Esophagus muscularis mucosa (tissue), 2 donors: ENCODE measurements at regions not wholly inside any gene's neighbourhood (a gene's known extent, or its start where the extent isn't known, plus 50 kb on each side); places are given as distances from the start of the nearest gene placed in this dataset.

Experiments used
- EP300 ChIP-seq: sonication (generic); formaldehyde crosslinking; IDR thresholded peaks from one replicate; pipeline ENCODE4 v1.6.1; 2017; ENCODE audit warnings: antibody characterized with exemption
- POLR2A ChIP-seq: fragments of 450-650 bp; IDR thresholded peaks from one replicate; pipeline ENCODE4 v1.6.1; 2017; ENCODE audit warnings: antibody characterized with exemption, moderate library complexity, mild to moderate bottlenecking, low read depth

DNA sequence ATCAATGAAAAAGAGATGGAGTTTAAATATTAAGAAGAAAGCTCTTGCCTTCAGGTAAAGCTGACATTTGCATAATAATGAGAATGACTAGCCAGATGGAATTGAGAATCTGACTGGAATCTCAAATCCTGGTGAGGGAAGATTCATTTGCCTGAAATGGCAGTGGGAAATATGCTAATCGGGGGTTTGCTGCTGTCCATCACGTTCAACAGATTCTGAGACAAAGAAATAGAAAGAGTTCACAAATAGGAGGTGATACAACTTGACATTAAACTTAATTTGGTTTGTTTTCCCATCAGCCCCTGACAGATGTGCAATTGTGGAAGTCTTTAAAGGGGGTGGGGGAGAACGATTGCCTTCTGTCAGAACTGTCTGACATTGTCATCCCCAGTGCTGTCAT, 347.4 kb downstream of the PDCD6IP start:
- TF ChIP-seq POLR2A: no peak
- TF ChIP-seq EP300: no peak
